GM10266 (cell line): ENCODE measurements at regions not wholly inside any gene's neighbourhood (a gene's known extent, or its start where the extent isn't known, plus 50 kb on each side); places are given as distances from the start of the nearest gene placed in this dataset.

ENCODE experiments used
- DNase-seq: peaks from one replicate; pipeline ENCODE4 v3.0.0; 2012; ENCODE audit errors: extremely low spot score
- CTCF ChIP-seq: IDR thresholded peaks from 2 replicates; pipeline ENCODE4 v1.5.1; 2012; ENCODE audit warnings: mild to moderate bottlenecking, low read depth; ENCODE audit not compliant: control insufficient read depth, insufficient read depth; ENCODE audit errors: missing control alignments

- no peak for DNase-seq
- TF ChIP-seq CTCF, result no peak
Observed at GRCh38 chr15:96538491-96538890, 208.0 kb downstream of the NR2F2 start.

GRCh38 chr15:96540283-96540682 is 209.8 kb downstream of the NR2F2 start:
- DNase-seq, result no peak

DNA sequence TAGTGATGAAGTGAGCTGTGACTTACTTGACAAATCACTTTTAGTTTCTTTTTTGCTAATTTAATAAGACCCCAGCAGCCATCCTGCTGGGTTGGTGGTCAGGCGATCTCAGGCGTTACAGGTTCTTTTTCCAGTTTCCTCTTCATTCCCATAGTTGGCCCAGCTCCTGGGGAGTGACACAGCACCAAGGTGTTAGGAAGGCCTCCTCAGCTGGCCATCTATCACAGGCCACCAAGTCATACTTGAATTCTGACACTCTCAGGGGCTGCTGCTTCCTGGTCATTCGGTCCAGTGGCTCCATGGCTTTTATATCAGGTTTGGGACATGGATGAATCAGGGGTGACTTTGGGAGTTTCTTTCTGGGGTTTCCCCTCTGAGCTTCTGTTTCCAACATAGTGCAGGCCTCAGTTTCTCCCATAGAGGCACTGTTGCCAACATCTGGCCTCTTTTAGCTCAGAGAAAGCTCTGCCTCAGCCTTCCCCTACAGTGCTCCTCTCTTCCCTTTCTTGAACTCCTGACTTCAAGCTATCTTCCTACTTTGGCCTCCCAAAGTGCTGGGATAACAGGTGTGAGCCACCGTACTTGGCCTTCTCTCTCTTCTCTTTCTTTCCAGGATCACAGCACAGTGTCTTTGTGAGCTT is 211.8 kb downstream of the NR2F2 start:
- no peak for DNase-seq
- no peak for TF ChIP-seq CTCF

More at GRCh38 chr15:96540283-96540682, 209.8 kb downstream of the NR2F2 start:
- no peak for TF ChIP-seq CTCF

- no peak for TF ChIP-seq CTCF
- DNase-seq, result no peak
Observed at GRCh38 chr15:96544162-96544756, 213.8 kb downstream of the NR2F2 start.

- no peak for DNase-seq
Observed at GRCh38 chr15:96549136-96549535, 218.6 kb downstream of the NR2F2 start.

GRCh38 chr15:96551196-96551595 is 220.7 kb downstream of the NR2F2 start:
- TF ChIP-seq CTCF, result no peak
- no peak for DNase-seq

More at GRCh38 chr15:96549136-96549535, 218.6 kb downstream of the NR2F2 start:
- TF ChIP-seq CTCF, result no peak

- no peak for TF ChIP-seq CTCF
- DNase-seq, result no peak
Observed at GRCh38 chr15:96551722-96552121, 221.2 kb downstream of the NR2F2 start.
